GM12891 (cell line): ENCODE measurements at regions not wholly inside any gene's neighbourhood (a gene's known extent, or its start where the extent isn't known, plus 50 kb on each side); places are given as distances from the start of the nearest gene placed in this dataset.
"Not testable (repeated sequence)": the region's sequence is repeated elsewhere in the genome, so short reads cannot be mapped to it uniquely, and the experiment has no call there.

ENCODE experiments used
- DNase-seq: peaks from one replicate; pipeline ENCODE4 v3.0.0; 2011; ENCODE audit warnings: low spot score; ENCODE audit not compliant: insufficient read length
- FAIRE-seq: peaks from 2 replicates; lab custom pipeline; 2011; peaks lifted over from hg19 to GRCh38; lab: Jason Lieb, UNC
- PAX5 ChIP-seq: IDR thresholded peaks from 2 replicates; pipeline ENCODE4 v1.6.1; 2011; ENCODE audit warnings: low read length, moderate library complexity, mild to moderate bottlenecking; ENCODE audit not compliant: insufficient read depth, severe bottlenecking
- POLR2A ChIP-seq: IDR thresholded peaks from 2 replicates; pipeline ENCODE4 v1.6.1; 2011; ENCODE audit warnings: low read depth, low read length, control low read depth
- POLR2AphosphoS5 ChIP-seq: IDR thresholded peaks from 2 replicates; pipeline ENCODE4 v1.6.1; 2011; ENCODE audit warnings: low read depth, low read length, control low read depth
- POU2F2 ChIP-seq: IDR thresholded peaks from 2 replicates; pipeline ENCODE4 v1.6.1; 2011; ENCODE audit warnings: low read depth, mild to moderate bottlenecking, control low read depth, low read length, moderate library complexity
- SPI1 ChIP-seq: IDR thresholded peaks from 2 replicates; pipeline ENCODE4 v1.6.1; 2011; ENCODE audit warnings: low read depth, low read length, control low read depth
- TAF1 ChIP-seq: IDR thresholded peaks from 2 replicates; pipeline ENCODE4 v1.6.1; 2011; ENCODE audit warnings: low read depth, low read length, control low read depth

DNA sequence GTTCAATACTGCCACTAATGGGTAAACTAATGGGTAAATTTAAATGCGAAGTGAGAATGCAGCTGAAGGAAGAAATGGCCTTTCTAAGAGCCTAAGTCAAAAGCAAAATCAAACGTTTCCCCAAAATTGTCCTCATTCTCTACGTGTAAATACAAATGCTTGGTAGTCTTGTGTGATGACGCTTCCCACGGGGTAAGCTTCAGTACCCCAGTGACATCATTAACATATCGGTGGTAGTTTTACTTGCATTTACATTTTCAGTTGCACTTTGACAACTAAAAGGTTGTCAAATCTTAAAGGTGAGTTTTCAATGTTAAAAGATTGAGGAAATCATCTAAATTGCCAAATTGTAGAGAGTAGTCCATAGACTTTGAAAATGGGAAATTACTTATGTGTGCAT is 550.7 kb upstream of the CCNG1 start:
- no peak for DNase-seq
- TF ChIP-seq POLR2AphosphoS5 (no peak), POU2F2 (no peak), PAX5 (no peak), POLR2A (no peak), TAF1 (no peak), SPI1 (no peak)
- no peak for FAIRE-seq

DNA sequence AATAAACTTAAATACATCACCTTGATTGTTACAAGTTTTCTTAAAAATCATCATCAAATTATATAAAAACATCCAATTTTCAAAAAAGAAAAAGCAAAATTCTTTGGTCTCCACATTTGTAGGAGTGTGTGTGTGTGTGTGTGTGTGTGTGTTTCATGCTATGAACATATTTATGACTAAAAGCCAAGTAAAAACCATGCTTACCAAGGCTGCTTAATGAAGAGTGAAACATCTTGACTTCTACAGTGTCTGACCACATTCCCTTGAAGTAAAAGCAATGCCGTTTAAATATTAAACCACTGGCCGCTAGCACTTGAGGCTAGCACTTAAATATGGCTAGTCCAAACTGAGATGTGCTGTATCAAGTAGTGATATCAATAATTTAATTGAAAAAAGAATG is 549.1 kb upstream of the CCNG1 start:
- no peak for FAIRE-seq
- DNase-seq = no peak
- TF ChIP-seq POLR2A (no peak), POU2F2 (no peak), POLR2AphosphoS5 (no peak), SPI1 (no peak), TAF1 (no peak), PAX5 (no peak)

DNA sequence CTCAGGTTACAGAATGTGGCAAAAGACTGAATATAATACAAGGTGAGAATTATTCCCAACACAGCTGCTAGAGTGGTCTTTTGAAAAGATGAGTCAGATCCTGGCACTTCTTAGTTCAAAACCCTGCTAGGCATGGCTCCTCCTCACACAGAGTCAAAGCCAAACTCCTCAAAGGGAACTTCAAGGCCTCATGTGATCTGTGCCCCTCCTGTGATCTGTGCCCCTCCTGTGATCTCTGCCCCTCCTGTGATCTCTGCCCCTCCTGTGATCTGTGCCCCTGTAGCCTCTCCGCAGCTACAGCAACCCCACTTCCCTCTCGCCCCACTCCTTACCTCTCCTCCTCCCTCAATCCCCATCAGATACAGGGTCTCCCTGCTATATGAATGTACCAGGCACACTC is 525.5 kb upstream of the CCNG1 start:
- DNase-seq (no peak), FAIRE-seq (no peak)
- TF ChIP-seq PAX5 (no peak), POLR2AphosphoS5 (no peak), POLR2A (no peak), SPI1 (no peak), TAF1 (no peak), POU2F2 (no peak)

DNA sequence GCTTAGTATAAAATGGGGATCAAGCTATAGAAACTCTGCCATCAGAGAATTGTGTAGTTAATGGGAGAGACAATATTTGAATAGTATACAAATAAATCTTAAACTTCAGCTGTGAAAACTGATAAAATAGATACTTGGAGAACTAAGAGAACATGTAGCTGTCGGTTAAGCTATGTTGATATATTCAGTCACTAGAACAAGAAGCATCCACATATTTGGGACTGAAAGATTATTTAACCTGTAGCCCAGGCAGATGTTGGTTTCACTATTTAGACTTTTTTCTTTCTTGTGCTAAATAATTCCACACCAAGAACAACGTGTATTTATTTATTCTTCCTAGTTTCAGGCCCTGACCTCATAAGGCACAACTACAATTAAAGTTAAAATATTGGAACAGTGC is 521.0 kb upstream of the CCNG1 start:
- DNase-seq (no peak), FAIRE-seq (no peak)
- TF ChIP-seq PAX5 (no peak), POLR2AphosphoS5 (no peak), POLR2A (no peak), TAF1 (no peak), SPI1 (no peak), POU2F2 (no peak)

DNA sequence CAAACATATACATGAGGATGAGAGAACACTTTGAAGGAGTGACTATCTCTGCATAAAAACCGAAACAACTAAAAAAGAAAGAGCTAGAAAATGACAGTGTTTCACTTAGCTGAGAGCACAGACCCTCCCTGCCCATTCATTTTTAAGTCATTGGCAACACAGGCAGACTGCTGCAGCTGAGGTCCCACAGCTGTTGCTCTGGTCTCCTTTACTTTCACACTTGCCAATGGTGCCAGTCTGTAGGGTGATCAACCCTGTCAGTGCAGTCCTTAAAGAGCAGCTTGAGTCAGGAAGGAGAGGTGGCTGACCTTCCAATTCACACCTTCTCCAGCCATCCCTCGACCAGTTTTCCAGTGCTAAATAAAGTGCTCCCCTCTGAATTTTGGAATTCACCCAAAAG is 508.3 kb upstream of the CCNG1 start:
- TF ChIP-seq SPI1 (no peak), TAF1 (no peak), POLR2AphosphoS5 (no peak), POLR2A (no peak), PAX5 (no peak), POU2F2 (no peak)
- no peak for FAIRE-seq
- DNase-seq = no peak

DNA sequence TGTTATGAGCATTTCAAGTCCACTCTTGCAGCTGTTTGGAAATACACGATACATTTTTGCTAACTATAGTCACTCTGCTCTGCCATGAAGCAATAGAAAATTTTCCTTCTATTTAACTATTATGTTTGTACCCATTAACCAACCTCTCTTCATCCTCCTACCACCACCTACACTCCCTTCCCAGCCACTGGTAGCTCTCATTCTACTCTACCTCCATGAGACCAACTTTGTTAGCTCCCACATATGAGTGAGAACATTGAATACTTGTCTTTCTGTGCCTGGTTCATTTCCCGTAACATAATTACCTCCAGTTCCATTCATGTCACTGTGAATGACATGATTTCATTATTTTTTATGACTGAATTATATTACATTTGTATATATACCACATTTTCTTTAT is 505.9 kb upstream of the CCNG1 start:
- TF ChIP-seq POLR2A (no peak), TAF1 (no peak), PAX5 (no peak), POLR2AphosphoS5 (no peak), POU2F2 (no peak), SPI1 (no peak)
- DNase-seq (no peak), FAIRE-seq (no peak)

DNA sequence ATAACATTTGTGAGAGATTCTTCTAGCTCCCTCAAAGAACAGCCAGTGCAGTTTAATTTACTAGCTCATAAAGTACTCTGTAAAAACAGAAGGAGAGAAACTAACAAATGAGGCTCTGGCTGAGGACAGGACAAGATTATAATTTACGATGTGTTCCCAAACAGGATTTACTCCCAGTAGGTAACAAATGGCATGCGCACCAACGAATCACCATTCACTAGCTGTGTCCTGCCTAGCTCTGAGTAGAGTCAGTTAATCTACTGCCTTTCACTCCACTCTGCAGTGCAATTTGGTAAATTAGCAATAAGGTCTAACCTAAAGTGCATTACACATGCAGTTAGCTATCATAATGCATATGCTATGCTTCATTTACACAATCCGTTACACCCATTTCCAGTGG is 497.4 kb upstream of the CCNG1 start:
- FAIRE-seq (no peak), DNase-seq (no peak)
- no peak for TF ChIP-seq POLR2AphosphoS5
- TF ChIP-seq POU2F2 = no peak
- no peak for TF ChIP-seq POLR2A
- TF ChIP-seq TAF1 = no peak

DNA sequence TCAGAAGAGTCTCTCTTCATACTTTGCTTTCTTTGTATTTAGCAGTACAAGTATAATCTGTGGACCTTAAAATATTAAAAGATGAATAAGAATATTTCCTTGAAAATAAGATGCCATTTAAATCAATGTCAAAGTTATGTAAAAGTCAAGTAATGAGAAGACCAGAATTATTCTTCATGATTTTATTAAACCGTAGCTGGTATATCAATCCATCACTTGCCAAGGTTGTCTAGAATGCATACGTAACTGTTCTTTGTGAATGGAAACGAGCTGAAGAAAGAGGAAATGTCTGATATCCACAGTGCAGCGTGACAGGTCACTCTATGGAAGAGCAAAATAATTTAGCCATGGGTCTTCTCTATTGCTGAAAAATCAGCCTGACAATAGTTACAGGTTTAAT is 488.7 kb upstream of the CCNG1 start:
- FAIRE-seq = no peak
- no peak for DNase-seq
- no peak for TF ChIP-seq POU2F2
- TF ChIP-seq PAX5 = no peak
- TF ChIP-seq POLR2A = no peak
- no peak for TF ChIP-seq SPI1
- no peak for TF ChIP-seq POLR2AphosphoS5

DNA sequence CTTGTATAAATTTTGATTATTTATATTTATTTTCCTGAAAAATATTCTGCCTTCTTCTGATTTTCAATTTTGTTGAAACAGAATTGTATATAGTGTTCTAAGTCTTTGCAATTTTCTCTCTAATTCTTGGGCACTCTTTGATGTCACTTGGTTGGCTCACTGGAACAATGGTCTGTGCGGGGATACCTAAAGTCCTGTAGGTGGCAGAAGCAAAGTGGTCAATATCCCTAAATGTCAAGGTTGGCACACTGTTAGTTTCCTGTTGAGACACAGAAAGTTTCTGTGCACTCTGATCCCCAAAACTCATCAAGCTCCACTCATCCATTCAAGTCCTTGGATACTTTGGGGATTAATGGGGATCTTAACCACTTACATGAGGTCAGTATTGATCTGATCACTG is 480.8 kb upstream of the CCNG1 start:
- TF ChIP-seq POLR2AphosphoS5 (no peak), PAX5 (no peak), TAF1 (no peak), POLR2A (no peak), POU2F2 (no peak), SPI1 (no peak)
- no peak for FAIRE-seq
- DNase-seq = no peak

DNA sequence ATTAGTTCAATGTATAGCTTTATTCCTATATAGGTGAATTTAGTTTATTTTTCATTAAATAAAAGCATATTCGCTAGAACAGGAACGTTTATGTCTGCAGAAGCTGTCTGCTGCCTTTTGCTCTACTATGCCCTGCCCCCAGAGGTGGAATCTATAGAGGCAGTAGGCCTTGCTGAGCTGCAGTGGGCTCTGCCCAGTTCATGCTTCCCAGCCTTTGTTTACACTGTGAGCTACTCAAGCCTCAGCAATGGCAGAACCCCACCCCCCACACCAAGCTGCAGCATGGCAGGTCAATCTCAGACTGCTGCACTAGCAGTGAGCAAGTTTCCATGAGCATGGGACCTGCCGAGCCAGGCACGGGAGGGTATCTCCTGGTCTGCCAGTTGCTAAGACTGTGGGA is 473.3 kb upstream of the CCNG1 start:
- DNase-seq, FAIRE-seq: not testable (repeated sequence)

DNA sequence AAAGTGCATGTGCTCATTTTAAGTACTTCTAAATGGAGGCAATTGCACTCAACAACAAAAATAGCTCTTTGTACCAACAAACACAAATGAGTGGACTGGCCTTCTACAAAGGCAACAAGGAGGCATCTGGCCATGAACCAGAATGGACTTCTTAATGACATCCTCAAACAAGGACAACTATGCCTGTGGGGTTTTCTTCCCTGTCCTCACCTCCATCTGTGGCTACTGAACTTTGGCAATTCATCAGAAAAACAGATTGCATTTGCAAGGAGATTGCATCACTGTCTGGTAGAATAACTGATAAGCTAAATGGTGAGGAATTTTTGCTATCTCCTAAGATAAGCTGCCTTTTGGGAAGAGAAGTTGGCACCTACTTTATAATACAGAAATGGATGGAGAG is 447.3 kb upstream of the CCNG1 start:
- FAIRE-seq (no peak), DNase-seq (no peak)
- TF ChIP-seq SPI1 (no peak), TAF1 (no peak), POLR2A (no peak), POLR2AphosphoS5 (no peak), POU2F2 (no peak), PAX5 (no peak)
